Sigmoid colon (tissue), 6 donors: ENCODE measurements at regions not wholly inside any gene's neighbourhood (a gene's known extent, or its start where the extent isn't known, plus 50 kb on each side); places are given as distances from the start of the nearest gene placed in this dataset.

Experiments
- DNase-seq: peaks from one replicate; pipeline ENCODE4 v3.0.0-alpha.2; 2019
- H3K27ac ChIP-seq, 4 donors: fragments of 200-600 bp; sonication (generic); one replicate each; pipeline ENCODE4 v1.5.1; 2016 to 2019; ENCODE audit warnings: mild to moderate bottlenecking in 1 of 4
- H3K27me3 ChIP-seq, 3 donors: fragments of 200-600 bp; sonication (generic); one replicate each; pipeline ENCODE4 v1.5.1; 2019; ENCODE audit warnings: mild to moderate bottlenecking in 1 of 3
- H3K36me3 ChIP-seq, 4 donors: fragments of 200-600 bp; sonication (generic); one replicate each; pipeline ENCODE4 v1.5.1; 2016 to 2019
- H3K4me1 ChIP-seq, 4 donors: fragments of 200-600 bp; sonication (generic); one replicate each; pipeline ENCODE4 v1.5.1; 2017 to 2019
- H3K4me3 ChIP-seq, 4 donors: fragments of 200-600 bp; sonication (generic); one replicate each; pipeline ENCODE4 v1.5.1; 2017 to 2019; ENCODE audit warnings: mild to moderate bottlenecking in 2 of 4, moderate library complexity in 1 of 4
- H3K9me3 ChIP-seq, 4 donors: fragments of 200-600 bp in 3 of 4; sonication (generic) in 3 of 4; one replicate each; pipeline versions ENCODE4 v1.5.1 to v1.6.1; 2013 to 2019
- CTCF ChIP-seq, 4 experiments: fragments of 450-650 bp in 3 of 4; fragments of 200-600 bp in 1 of 4; IDR thresholded peaks; one replicate each; pipeline ENCODE4 v1.5.1; 2016 to 2019; ENCODE audit warnings: antibody characterized with exemption in 4 of 4, mild to moderate bottlenecking in 3 of 4, moderate library complexity in 2 of 4
- EP300 ChIP-seq, 4 donors: sonication (generic); formaldehyde crosslinking; IDR thresholded peaks; one replicate each; pipeline ENCODE4 v1.6.1; 2017; ENCODE audit warnings: antibody characterized with exemption in 4 of 4
- POLR2A ChIP-seq, 2 donors: fragments of 450-650 bp; IDR thresholded peaks; one replicate each; pipeline ENCODE4 v1.6.1; 2016; ENCODE audit warnings: antibody characterized with exemption in 2 of 2, mild to moderate bottlenecking in 2 of 2, moderate library complexity in 2 of 2
- POLR2AphosphoS5 ChIP-seq, 4 donors: sonication (generic); formaldehyde crosslinking; IDR thresholded peaks; one replicate each; pipeline ENCODE4 v1.6.1; 2017; ENCODE audit warnings: antibody characterized with exemption in 4 of 4
- WGBS, 2 donors: extraction: QIAGEN DNeasy Blood & Tissue Kit; methylation state at CpG; one replicate each; pipeline ENCODE4 v1.1.7; 2013; 5-methylcytosine and 5-hydroxymethylcytosine counted together
- intact Hi-C: fragments of 100-400 bp; cut with DNase I; formaldehyde crosslinking; loops from one replicate; pipeline ENCODE4 v1.15.1; 2023
- donor health status: healthy with polysubstance abuse.
- donor health status: healthy.

DNA sequence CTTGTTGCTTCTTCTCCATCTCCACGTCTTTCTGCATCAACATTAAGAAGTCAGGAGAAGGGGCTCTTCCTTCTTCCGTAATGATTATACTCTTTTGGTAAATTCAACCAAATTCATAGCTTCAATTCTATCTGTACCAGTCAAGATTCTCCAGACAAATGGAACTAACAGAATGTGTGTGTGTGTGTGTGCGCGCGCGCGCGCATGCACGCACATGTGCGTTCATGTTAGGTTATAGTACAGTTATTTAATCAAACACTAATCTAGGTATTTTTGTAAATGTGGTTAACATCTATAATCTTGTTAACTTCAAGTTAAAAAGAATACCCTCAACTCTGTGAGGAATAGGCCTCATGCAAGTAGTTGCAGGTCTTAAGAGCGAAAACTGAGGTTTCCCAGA, 150.3 kb upstream of the TAS2R1 start:
- TF ChIP-seq CTCF (IDR thresholded peaks at IDR 0.05) (no peak), EP300 (IDR thresholded peaks at IDR 0.05) (no peak), POLR2A (IDR thresholded peaks at IDR 0.05) (no peak), POLR2AphosphoS5 (IDR thresholded peaks at IDR 0.05) (no peak)
- no peaks in the 10 kb centered on the region for H3K4me1 ChIP-seq
- no peak overlapping the region for H3K27ac ChIP-seq
- H3K27me3 ChIP-seq = no peaks in the 10 kb centered on the region
- no peak for DNase-seq
- no peaks in the 10 kb centered on the region for H3K36me3 ChIP-seq
- no peak overlapping the region for H3K4me3 ChIP-seq
- 95 to 96% methylated on average over 11 of the region's 11 CpGs for WGBS, 2 donors
- peaks cover 0 to 3% (median 0%) of the 10 kb centered on the region in 4 donors for H3K9me3 ChIP-seq
- intact Hi-C loops = no loop called here

DNA sequence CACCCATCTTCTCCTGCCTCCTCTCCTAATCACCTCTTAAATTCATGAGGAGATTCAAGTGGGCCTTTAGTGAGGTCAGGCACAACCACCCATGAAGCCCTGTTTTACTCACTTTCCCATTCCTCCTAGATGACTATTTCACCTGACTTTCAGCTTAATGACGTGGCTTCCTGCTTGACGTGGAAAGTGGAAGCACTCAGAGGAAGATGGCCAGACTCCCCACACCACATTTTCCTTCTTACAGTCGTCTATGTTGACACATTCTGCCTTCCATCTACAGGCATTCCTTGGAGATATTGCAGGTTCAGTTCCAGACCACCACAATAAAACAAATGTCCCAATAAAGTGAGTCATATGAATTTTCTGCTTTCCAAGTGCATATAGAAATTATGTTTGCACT, 146.4 kb upstream of the TAS2R1 start:
- WGBS, 2 donors = 44 to 65% methylated on average over 3 of the region's 3 CpGs

GRCh38 chr5:9775339-9775738, 145.2 kb upstream of the TAS2R1 start:
- TF ChIP-seq CTCF (IDR thresholded peaks at IDR 0.05) = no peak
- no peak for TF ChIP-seq POLR2AphosphoS5 (IDR thresholded peaks at IDR 0.05)
- no peak for TF ChIP-seq EP300 (IDR thresholded peaks at IDR 0.05)
- TF ChIP-seq POLR2A (IDR thresholded peaks at IDR 0.05) = no peak
- H3K4me3 ChIP-seq = no peak overlapping the region
- intact Hi-C loops = no loop called here

More for the DNA sequence above, 146.4 kb upstream of the TAS2R1 start:
- DNase-seq = no peak
- no peaks in the 10 kb centered on the region for H3K4me1 ChIP-seq
- H3K36me3 ChIP-seq = no peaks in the 10 kb centered on the region
- H3K27ac ChIP-seq = no peak overlapping the region
- TF ChIP-seq POLR2A (IDR thresholded peaks at IDR 0.05) = no peak
- TF ChIP-seq EP300 (IDR thresholded peaks at IDR 0.05) = no peak
- TF ChIP-seq CTCF (IDR thresholded peaks at IDR 0.05) = no peak
- no peak for TF ChIP-seq POLR2AphosphoS5 (IDR thresholded peaks at IDR 0.05)
- no peaks in the 10 kb centered on the region for H3K27me3 ChIP-seq
- intact Hi-C loops = no loop called here
- H3K9me3 ChIP-seq = peaks cover 0 to 3% (median 0%) of the 10 kb centered on the region in 4 donors
- H3K4me3 ChIP-seq = no peak overlapping the region

GRCh38 chr5:9774472-9775079, 144.4 kb upstream of the TAS2R1 start:
- H3K4me3 ChIP-seq = no peak overlapping the region
- H3K36me3 ChIP-seq = no peaks in the 10 kb centered on the region
- 61 to 68% methylated on average over 3 of the region's 3 CpGs for WGBS, 2 donors
- DNase-seq = no peak
- H3K9me3 ChIP-seq = no peaks in the 10 kb centered on the region
- no peaks in the 10 kb centered on the region for H3K4me1 ChIP-seq
- intact Hi-C loops = no loop called here
- H3K27ac ChIP-seq = no peak overlapping the region
- no peak for TF ChIP-seq POLR2A (IDR thresholded peaks at IDR 0.05)
- TF ChIP-seq EP300 (IDR thresholded peaks at IDR 0.05) = no peak
- TF ChIP-seq POLR2AphosphoS5 (IDR thresholded peaks at IDR 0.05) = no peak
- TF ChIP-seq CTCF (IDR thresholded peaks at IDR 0.05) = no peak
- no peaks in the 10 kb centered on the region for H3K27me3 ChIP-seq

More at GRCh38 chr5:9775339-9775738, 145.2 kb upstream of the TAS2R1 start:
- H3K27me3 ChIP-seq = no peaks in the 10 kb centered on the region
- H3K9me3 ChIP-seq = peaks cover 0 to under 1% (median 0%) of the 10 kb centered on the region in 4 donors
- H3K27ac ChIP-seq = no peak overlapping the region
- no peaks in the 10 kb centered on the region for H3K36me3 ChIP-seq
- H3K4me1 ChIP-seq = no peaks in the 10 kb centered on the region
- no peak for DNase-seq

DNA sequence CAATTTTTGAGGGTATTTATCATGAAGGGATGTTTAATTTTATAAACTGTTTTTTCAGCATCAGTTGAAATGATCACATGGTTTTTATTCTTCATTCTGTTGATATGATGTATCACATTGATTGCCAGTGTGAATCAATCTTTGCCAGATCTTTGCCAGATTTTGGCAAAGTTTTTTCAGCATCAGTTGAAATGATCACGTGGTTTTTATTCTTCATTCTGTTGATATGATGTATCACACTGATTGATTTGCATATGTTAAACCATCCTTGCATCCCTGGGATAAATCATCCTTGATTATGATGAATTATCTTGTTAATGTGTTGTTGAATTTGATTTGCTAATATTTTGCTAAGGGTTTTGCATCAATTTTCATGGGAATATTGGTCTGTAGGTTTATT, 140.9 kb upstream of the TAS2R1 start:
- intact Hi-C loops = no loop called here
- TF ChIP-seq POLR2A (IDR thresholded peaks at IDR 0.05) (no peak), EP300 (IDR thresholded peaks at IDR 0.05) (no peak), POLR2AphosphoS5 (IDR thresholded peaks at IDR 0.05) (no peak), CTCF (IDR thresholded peaks at IDR 0.05) (no peak)
- Histone ChIP-seq H3K36me3 (no peaks in the 10 kb centered on the region), H3K27me3 (no peaks in the 10 kb centered on the region), H3K27ac (no peak overlapping the region), H3K9me3 (no peaks in the 10 kb centered on the region), H3K4me1 (peaks cover 0 to 4% (median 0%) of the 10 kb centered on the region in 4 donors), H3K4me3 (no peak overlapping the region)
- WGBS, 2 donors = 52 to 59% methylated on average over 1 of the region's 1 CpG
- DNase-seq = no peak
